ENCODE measurements at regions not wholly inside any gene's neighbourhood (a gene's known extent, or its start where the extent isn't known, plus 50 kb on each side); places are given as distances from the start of the nearest gene placed in this dataset.

GRCh38 chr10:117783698-117784395, 241.3 kb downstream of the EMX2 start:
- Histone ChIP-seq H3K36me3 (no peaks in the 10 kb centered on the region), H3K27ac (no peak overlapping the region), H3K27me3 (no peaks in the 10 kb centered on the region), H3K9me3 (no peaks in the 10 kb centered on the region), H3K4me3 (no peak overlapping the region), H3K4me1 (no peaks in the 10 kb centered on the region)
- in situ Hi-C loops (cut with MboI; ENCODE audit: low sequenced_read_pairs in 4 of 4), result no loop called here
- ATAC-seq, result no peak
- no peak for DNase-seq
- no peak for TF ChIP-seq CTCF (IDR thresholded peaks at IDR 0.05 in 4 of 5, conservative IDR thresholded peaks at IDR 0.05 in 1 of 5)
- no peak for TF ChIP-seq POLR2A (IDR thresholded peaks at IDR 0.05)
- intact Hi-C loops (cut with DNase I; ENCODE audit: low total_unique reads), result no loop called here

GRCh38 chr10:117784776-117785175, 242.2 kb downstream of the EMX2 start:
- Histone ChIP-seq H3K27ac (no peak overlapping the region), H3K4me3 (no peak overlapping the region), H3K36me3 (no peaks in the 10 kb centered on the region), H3K9me3 (no peaks in the 10 kb centered on the region), H3K27me3 (no peaks in the 10 kb centered on the region), H3K4me1 (no peaks in the 10 kb centered on the region)
- in situ Hi-C loops (cut with MboI; ENCODE audit: low sequenced_read_pairs in 4 of 4) (no loop called here), intact Hi-C loops (cut with DNase I; ENCODE audit: low total_unique reads) (no loop called here)
- DNase-seq, result no peak
- ATAC-seq, result no peak
- TF ChIP-seq CTCF (IDR thresholded peaks at IDR 0.05 in 4 of 5, conservative IDR thresholded peaks at IDR 0.05 in 1 of 5), result no peak
- TF ChIP-seq POLR2A (IDR thresholded peaks at IDR 0.05), result no peak

GRCh38 chr10:117788911-117789310, 246.4 kb downstream of the EMX2 start:
- no peak for TF ChIP-seq CTCF (IDR thresholded peaks at IDR 0.05 in 4 of 5, conservative IDR thresholded peaks at IDR 0.05 in 1 of 5)
- no peak for TF ChIP-seq POLR2A (IDR thresholded peaks at IDR 0.05)
- in situ Hi-C loops (cut with MboI; ENCODE audit: low sequenced_read_pairs in 4 of 4), result no loop called here
- Histone ChIP-seq H3K4me1 (no peaks in the 10 kb centered on the region), H3K4me3 (no peak overlapping the region), H3K27ac (no peak overlapping the region), H3K36me3 (no peaks in the 10 kb centered on the region), H3K27me3 (no peaks in the 10 kb centered on the region), H3K9me3 (no peaks in the 10 kb centered on the region)
- intact Hi-C loops (cut with DNase I; ENCODE audit: low total_unique reads), result no loop called here
- DNase-seq (no peak), ATAC-seq (no peak)

- ATAC-seq, result no peak
- Histone ChIP-seq H3K36me3 (no peaks in the 10 kb centered on the region), H3K27me3 (no peaks in the 10 kb centered on the region), H3K4me3 (no peak overlapping the region), H3K27ac (no peak overlapping the region), H3K4me1 (no peaks in the 10 kb centered on the region), H3K9me3 (no peaks in the 10 kb centered on the region)
- intact Hi-C loops (cut with DNase I; ENCODE audit: low total_unique reads) (no loop called here), in situ Hi-C loops (cut with MboI; ENCODE audit: low sequenced_read_pairs in 4 of 4) (no loop called here)
- no peak for DNase-seq
- TF ChIP-seq CTCF (IDR thresholded peaks at IDR 0.05 in 4 of 5, conservative IDR thresholded peaks at IDR 0.05 in 1 of 5) (no peak), POLR2A (IDR thresholded peaks at IDR 0.05) (no peak)
Measured at GRCh38 chr10:117790179-117790578, 247.6 kb downstream of the EMX2 start.

- intact Hi-C loops (cut with DNase I; ENCODE audit: low total_unique reads), result no loop called here
- in situ Hi-C loops (cut with MboI; ENCODE audit: low sequenced_read_pairs in 4 of 4), result no loop called here
- no peaks in the 10 kb centered on the region for H3K4me1 ChIP-seq
- DNase-seq (no peak), ATAC-seq (no peak)
- H3K36me3 ChIP-seq, result no peaks in the 10 kb centered on the region
- no peaks in the 10 kb centered on the region for H3K9me3 ChIP-seq
- no peak for TF ChIP-seq POLR2A (IDR thresholded peaks at IDR 0.05)
- TF ChIP-seq CTCF (IDR thresholded peaks at IDR 0.05 in 4 of 5, conservative IDR thresholded peaks at IDR 0.05 in 1 of 5), result no peak
- no peak overlapping the region for H3K27ac ChIP-seq
- H3K4me3 ChIP-seq, result no peak overlapping the region
- H3K27me3 ChIP-seq, result no peaks in the 10 kb centered on the region
Measured at GRCh38 chr10:117790621-117791020, 248.1 kb downstream of the EMX2 start.

Data from gastrocnemius medialis (tissue), 4 donors.